SU-DHL-6 (cell line): ENCODE measurements at regions not wholly inside any gene's neighbourhood (a gene's known extent, or its start where the extent isn't known, plus 50 kb on each side); places are given as distances from the start of the nearest gene placed in this dataset.

Experiments
- H2AFZ ChIP-seq: fragments of 200-600 bp; sonication (generic); 2 replicates; pipeline ENCODE4 v1.6.1; 2014; ENCODE audit warnings: low read depth, mild to moderate bottlenecking, moderate library complexity, mixed read lengths, antibody characterized with exemption, low read length; ENCODE audit not compliant: severe bottlenecking
- H3F3A ChIP-seq: fragments of 200-600 bp; shearing (Covaris generic); 2 replicates; pipeline ENCODE4 v1.6.0; 2016; ENCODE audit warnings: antibody characterized with exemption, mild to moderate bottlenecking; ENCODE audit not compliant: insufficient read depth
- H3K27ac ChIP-seq: fragments of 200-600 bp; sonication (generic); 2 replicates; pipeline ENCODE4 v1.5.1; 2016; ENCODE audit warnings: low read depth, mild to moderate bottlenecking, low read length, moderate library complexity, mixed read lengths
- H3K27me3 ChIP-seq: fragments of 200-600 bp; sonication (generic), shearing (Covaris generic); 2 replicates; pipeline ENCODE4 v1.6.0; 2014; ENCODE audit warnings: mild to moderate bottlenecking, low read length
- H3K36me3 ChIP-seq: fragments of 200-600 bp; sonication (generic); 2 replicates; pipeline ENCODE4 v1.6.1; 2014; ENCODE audit warnings: mild to moderate bottlenecking, low read length, mixed read lengths
- H3K4me2 ChIP-seq: fragments of 300-600, 200-600 bp; shearing (Covaris generic), sonication (generic); 2 replicates; pipeline ENCODE4 v1.6.0; 2014; ENCODE audit warnings: low read length, low read depth, mild to moderate bottlenecking; ENCODE audit not compliant: poor library complexity, severe bottlenecking
- H3K4me3 ChIP-seq: fragments of 200-600 bp; sonication (generic); 2 replicates; pipeline ENCODE4 v1.5.1; 2014; ENCODE audit warnings: antibody characterized with exemption, low read length, mild to moderate bottlenecking, mixed read lengths; ENCODE audit not compliant: insufficient read depth, poor library complexity, severe bottlenecking
- H3K79me2 ChIP-seq: fragments of 200-600 bp; sonication (generic); 2 replicates; pipeline ENCODE4 v1.6.1; 2014; ENCODE audit warnings: mild to moderate bottlenecking, low read length, moderate library complexity; ENCODE audit not compliant: insufficient read depth
- H3K9ac ChIP-seq: fragments of 200-600 bp; sonication (generic); 2 replicates; pipeline ENCODE4 v1.7.0; 2014; ENCODE audit warnings: mild to moderate bottlenecking, low read length
- H3K9me2 ChIP-seq: fragments of 200-600 bp; sonication (generic); replicated peaks from 2 replicates; pipeline ENCODE4 v1.6.1; 2014; ENCODE audit warnings: low read length; ENCODE audit not compliant: insufficient read depth
- H3K9me3 ChIP-seq: fragments of 200-600 bp; sonication (generic); 2 replicates; pipeline ENCODE4 v1.6.1; 2014; ENCODE audit warnings: low read length, mixed read lengths; ENCODE audit not compliant: insufficient read depth
- H4K20me1 ChIP-seq: fragments of 200-600 bp; sonication (generic); 2 replicates; pipeline ENCODE4 v1.6.1; 2014; ENCODE audit warnings: low read depth, mild to moderate bottlenecking, antibody characterized with exemption, low read length, moderate library complexity, mixed read lengths
- EZH2phosphoT487 ChIP-seq: fragments of 200-600 bp; sonication (generic), shearing (Covaris generic); conservative IDR thresholded peaks from 2 replicates; pipeline ENCODE4 v1.6.1; 2018; ENCODE audit warnings: mild to moderate bottlenecking, antibody characterized with exemption, low read length, moderate library complexity, mixed read lengths
- TF ChIP-seq, protein P1 (sequence below): fragments of 200-600 bp; sonication (generic); IDR thresholded peaks from one replicate; pipeline ENCODE4 v1.5.1; 2017; ENCODE audit warnings: antibody characterized with exemption, mild to moderate bottlenecking, low read length, moderate library complexity; ENCODE audit not compliant: insufficient read depth, poor library complexity, severe bottlenecking

DNA sequence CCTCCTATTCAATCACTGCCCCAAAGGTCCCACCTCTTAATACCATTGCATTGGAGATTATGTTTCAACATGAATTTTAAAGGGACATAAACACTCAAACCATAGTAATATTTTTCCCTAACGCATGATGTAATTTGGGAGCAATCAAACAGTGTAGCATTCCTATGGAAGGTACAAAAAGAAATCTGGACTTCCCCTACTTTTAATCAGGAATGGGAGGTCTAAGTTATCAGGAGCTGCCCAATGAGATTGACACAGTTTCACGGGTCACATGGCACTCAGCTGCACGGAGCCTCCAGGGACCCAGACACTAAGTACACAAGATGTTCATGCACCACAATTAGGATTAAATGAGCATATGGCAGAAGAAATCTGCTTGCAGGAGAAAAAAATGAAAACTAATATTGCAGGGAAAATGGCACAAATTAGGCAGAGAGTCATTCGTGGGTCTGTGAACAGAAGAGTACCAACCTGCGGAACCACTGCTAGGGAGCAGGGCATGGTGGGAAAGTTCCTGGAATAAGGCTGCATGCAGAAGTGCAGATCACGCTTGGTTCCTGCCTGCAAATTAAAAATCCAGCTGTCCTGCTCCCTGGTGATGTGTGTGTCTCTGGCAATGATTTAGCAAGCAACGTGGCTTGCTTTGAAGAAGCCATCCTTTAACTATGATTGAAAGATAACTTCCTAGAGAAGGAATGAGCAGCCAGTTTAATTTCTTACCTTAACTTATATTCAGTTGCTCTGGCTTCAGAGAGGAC is 326.6 kb upstream of the ID2 start:
- Histone ChIP-seq H3K9me2 (no peaks in the 10 kb centered on the region), H3K27me3 (no peaks in the 10 kb centered on the region), H3K4me3 (no peak overlapping the region), H3K9me3 (no peaks in the 10 kb centered on the region), H3K79me2 (no peaks in the 10 kb centered on the region), H3F3A (no peaks in the 10 kb centered on the region), H4K20me1 (no peaks in the 10 kb centered on the region), H3K27ac (no peak overlapping the region), H3K36me3 (no peaks in the 10 kb centered on the region), H2AFZ (no peak overlapping the region), H3K4me2 (no peak overlapping the region), H3K9ac (no peak overlapping the region)
- TF ChIP-seq, protein P1, sequence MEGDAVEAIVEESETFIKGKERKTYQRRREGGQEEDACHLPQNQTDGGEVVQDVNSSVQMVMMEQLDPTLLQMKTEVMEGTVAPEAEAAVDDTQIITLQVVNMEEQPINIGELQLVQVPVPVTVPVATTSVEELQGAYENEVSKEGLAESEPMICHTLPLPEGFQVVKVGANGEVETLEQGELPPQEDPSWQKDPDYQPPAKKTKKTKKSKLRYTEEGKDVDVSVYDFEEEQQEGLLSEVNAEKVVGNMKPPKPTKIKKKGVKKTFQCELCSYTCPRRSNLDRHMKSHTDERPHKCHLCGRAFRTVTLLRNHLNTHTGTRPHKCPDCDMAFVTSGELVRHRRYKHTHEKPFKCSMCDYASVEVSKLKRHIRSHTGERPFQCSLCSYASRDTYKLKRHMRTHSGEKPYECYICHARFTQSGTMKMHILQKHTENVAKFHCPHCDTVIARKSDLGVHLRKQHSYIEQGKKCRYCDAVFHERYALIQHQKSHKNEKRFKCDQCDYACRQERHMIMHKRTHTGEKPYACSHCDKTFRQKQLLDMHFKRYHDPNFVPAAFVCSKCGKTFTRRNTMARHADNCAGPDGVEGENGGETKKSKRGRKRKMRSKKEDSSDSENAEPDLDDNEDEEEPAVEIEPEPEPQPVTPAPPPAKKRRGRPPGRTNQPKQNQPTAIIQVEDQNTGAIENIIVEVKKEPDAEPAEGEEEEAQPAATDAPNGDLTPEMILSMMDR, result no peak
- TF ChIP-seq EZH2phosphoT487, result no peak

DNA sequence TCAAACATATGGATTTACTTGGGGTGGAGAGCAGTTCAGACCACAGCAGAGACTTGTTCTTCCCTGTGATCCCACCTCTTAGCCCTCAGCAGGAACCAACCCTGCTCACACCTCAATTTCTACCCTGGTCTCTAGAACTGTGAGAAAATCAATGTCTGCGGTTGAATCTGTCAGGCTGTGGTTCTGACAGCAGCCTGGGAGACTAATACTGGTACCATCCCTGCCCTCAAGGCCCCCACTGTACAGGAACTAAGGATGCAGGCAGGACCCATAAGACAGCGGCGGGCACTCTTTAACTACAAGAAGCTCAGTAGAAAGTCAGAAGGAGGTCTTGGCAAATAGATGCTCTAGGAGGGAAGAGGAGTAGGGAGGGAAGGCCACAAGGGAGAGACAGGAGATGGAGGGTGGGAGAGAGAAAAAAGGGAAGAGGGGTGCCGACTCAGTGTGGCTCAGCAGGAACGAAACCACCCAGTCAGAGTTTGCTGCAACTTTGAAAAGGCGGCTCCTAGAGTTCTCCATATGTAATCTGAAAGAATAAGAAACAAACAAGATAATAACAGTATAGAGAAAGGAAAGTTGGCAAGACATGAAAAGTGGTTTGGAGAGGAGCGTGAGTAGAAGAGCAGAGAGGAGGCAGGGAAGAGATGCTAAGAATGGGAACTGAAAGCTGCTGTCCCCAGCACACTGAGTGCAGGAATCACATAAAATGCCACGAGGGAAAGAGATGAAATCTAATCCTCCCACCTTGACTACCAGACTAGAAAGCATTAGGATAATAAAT is 323.9 kb upstream of the ID2 start:
- Histone ChIP-seq H3F3A (no peaks in the 10 kb centered on the region), H3K27me3 (no peaks in the 10 kb centered on the region), H3K4me2 (no peak overlapping the region), H3K9me2 (no peaks in the 10 kb centered on the region), H3K9ac (no peak overlapping the region), H3K79me2 (no peaks in the 10 kb centered on the region), H3K27ac (no peak overlapping the region), H3K36me3 (no peaks in the 10 kb centered on the region), H3K4me3 (no peak overlapping the region), H3K9me3 (no peaks in the 10 kb centered on the region), H4K20me1 (no peaks in the 10 kb centered on the region), H2AFZ (no peak overlapping the region)
- no peak for TF ChIP-seq EZH2phosphoT487
- TF ChIP-seq, protein P1, result no peak

DNA sequence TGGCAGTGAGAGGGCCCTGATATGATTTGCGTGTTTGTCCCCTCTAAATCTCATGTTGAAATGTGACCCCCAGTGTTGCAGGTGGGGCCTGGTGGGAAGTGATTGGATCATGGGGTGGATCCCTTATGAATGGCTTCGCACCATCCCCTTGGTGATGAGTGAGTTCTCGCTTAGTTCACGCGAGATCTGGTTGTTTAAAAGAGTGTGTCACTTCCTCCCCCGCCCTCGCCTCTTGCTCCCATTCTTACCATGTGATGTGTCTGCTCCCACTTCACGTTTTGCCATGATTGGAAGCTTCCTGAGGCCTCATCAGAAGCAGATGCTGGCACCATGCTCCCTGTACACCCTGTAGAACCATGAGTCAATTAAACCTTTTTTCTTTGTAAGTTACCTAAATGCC is 319.9 kb upstream of the ID2 start:
- H3F3A ChIP-seq, result no peaks in the 10 kb centered on the region
- H3K27me3 ChIP-seq, result no peaks in the 10 kb centered on the region
- no peaks in the 10 kb centered on the region for H4K20me1 ChIP-seq
- H2AFZ ChIP-seq, result no peak overlapping the region
- H3K4me3 ChIP-seq, result no peak overlapping the region
- no peaks in the 10 kb centered on the region for H3K36me3 ChIP-seq
- H3K4me2 ChIP-seq, result no peak overlapping the region
- TF ChIP-seq EZH2phosphoT487, result no peak
- TF ChIP-seq, protein P1, result no peak
- H3K27ac ChIP-seq, result no peak overlapping the region
- no peaks in the 10 kb centered on the region for H3K79me2 ChIP-seq
- H3K9me3 ChIP-seq, result no peaks in the 10 kb centered on the region
- H3K9ac ChIP-seq, result no peak overlapping the region
- H3K9me2 ChIP-seq, result no peaks in the 10 kb centered on the region
